D721Med (cell line): ENCODE measurements at regions not wholly inside any gene's neighbourhood (a gene's known extent, or its start where the extent isn't known, plus 50 kb on each side); places are given as distances from the start of the nearest gene placed in this dataset.

Experiments used
- DNase-seq: peaks from one replicate; pipeline ENCODE4 v3.0.0; 2011; ENCODE audit warnings: low spot score; ENCODE audit not compliant: insufficient read length
- FAIRE-seq: peaks from 2 replicates; lab custom pipeline; 2011; peaks lifted over from hg19 to GRCh38; lab: Jason Lieb, UNC
- TF ChIP-seq, protein P1 (sequence below): IDR thresholded peaks from 2 replicates; pipeline ENCODE4 v1.5.1; 2012; ENCODE audit warnings: mild to moderate bottlenecking, control low read depth; ENCODE audit not compliant: insufficient read depth; ENCODE audit errors: missing control alignments

DNA sequence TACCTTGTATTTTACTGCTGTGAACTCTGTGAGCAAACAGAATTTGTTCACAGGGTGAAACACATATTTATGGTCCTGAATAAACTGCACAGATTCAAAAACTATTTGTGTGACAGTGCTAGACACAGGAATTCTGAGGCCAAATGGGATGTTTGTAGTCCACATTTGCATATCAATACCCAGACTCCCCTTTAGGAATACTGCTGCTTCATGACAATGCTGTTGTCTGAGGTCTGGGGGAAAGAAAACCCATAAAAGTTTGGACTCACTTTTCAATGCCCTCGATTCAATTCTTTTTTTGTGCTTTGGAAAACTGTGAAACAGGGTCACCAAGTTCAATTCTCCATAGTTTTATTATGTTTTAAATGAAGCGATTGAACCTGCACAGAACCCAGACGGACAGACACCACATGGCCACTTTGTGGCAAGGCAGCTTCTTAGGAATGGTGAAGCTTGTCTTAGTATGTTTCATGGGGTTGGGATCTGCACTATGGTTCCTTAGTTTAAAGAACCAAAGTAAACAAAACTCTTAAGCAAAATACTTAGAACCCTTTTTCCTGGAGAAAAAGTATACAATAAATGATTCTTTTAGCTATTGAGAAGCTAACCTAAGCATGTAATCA lies 92.3 kb upstream of the MAD2L1 start:
- FAIRE-seq: no peak

DNA sequence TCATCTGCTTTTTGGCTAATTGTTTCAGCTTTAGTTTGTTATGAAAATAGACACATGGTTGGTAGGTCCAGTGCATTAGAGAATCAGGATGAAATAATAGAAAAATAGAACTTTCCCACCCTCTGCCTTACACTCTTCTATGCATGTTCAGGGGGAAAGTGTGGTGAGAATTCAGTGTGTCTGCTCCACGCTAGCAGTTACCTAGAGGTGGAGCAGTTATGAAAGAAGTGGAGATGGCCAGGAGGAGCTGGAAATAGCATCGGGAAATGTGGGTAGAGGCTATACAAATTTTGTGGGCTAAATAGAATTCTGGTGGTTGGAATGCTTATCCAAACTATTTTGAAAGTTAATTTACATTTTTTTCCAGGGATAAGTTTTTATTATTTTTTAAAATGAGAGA lies 91.4 kb upstream of the MAD2L1 start:
- TF ChIP-seq, protein P1, sequence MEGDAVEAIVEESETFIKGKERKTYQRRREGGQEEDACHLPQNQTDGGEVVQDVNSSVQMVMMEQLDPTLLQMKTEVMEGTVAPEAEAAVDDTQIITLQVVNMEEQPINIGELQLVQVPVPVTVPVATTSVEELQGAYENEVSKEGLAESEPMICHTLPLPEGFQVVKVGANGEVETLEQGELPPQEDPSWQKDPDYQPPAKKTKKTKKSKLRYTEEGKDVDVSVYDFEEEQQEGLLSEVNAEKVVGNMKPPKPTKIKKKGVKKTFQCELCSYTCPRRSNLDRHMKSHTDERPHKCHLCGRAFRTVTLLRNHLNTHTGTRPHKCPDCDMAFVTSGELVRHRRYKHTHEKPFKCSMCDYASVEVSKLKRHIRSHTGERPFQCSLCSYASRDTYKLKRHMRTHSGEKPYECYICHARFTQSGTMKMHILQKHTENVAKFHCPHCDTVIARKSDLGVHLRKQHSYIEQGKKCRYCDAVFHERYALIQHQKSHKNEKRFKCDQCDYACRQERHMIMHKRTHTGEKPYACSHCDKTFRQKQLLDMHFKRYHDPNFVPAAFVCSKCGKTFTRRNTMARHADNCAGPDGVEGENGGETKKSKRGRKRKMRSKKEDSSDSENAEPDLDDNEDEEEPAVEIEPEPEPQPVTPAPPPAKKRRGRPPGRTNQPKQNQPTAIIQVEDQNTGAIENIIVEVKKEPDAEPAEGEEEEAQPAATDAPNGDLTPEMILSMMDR: no peak

More for the DNA sequence above, 92.3 kb upstream of the MAD2L1 start:
- no peak for DNase-seq
- TF ChIP-seq, protein P1: no peak

GRCh38 chr4:120156120-120156718 lies 89.6 kb upstream of the MAD2L1 start:
- peak; percentile 94 for FAIRE-seq
- no peak for DNase-seq
- TF ChIP-seq, protein P1: peak; percentile 84

More for the DNA sequence above, 91.4 kb upstream of the MAD2L1 start:
- DNase-seq: no peak
- no peak for FAIRE-seq

DNA sequence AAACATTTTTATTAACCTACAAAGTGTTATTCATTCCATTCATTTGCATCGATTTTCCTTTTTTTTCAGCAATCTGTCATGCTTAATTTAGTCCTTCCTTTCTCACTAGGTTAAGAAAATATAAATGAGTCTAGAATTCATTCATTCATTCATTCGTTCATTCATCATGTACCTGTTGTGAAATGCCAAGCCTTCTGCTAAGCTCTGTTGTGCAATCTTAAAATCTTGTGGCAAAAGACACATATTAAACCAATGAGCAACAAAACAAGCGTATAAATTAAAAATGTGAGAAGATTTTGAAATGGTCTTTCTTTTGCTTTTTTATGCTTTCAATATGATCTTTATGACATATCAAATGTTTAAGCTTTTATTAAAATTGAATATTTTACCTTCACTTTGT lies 88.6 kb upstream of the MAD2L1 start:
- TF ChIP-seq, protein P1: no peak
- no peak for DNase-seq
- FAIRE-seq: no peak

- FAIRE-seq (no peak), DNase-seq (no peak)
- TF ChIP-seq, protein P1: no peak
Measured at GRCh38 chr4:120144634-120145033, 78.0 kb upstream of the MAD2L1 start.

DNA sequence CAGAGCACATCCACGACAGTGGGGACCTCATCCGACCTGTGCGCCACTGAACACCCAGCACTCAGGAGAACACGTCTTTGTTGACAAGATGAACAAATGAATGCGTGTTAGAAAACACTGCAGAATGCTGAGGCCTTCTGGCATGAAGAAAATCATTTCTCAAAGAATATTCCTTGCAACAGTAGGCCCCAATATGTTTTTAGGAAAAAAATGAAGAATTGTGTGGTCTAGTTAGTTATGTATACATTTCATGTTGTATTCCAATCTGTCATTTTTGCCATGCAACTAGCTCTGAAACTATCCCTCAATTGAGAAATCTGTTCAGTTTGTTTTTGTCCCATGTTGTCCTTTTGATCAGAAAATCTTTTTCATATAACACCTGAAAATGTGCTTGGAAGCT lies 77.4 kb upstream of the MAD2L1 start:
- DNase-seq: no peak
- no peak for FAIRE-seq
- TF ChIP-seq, protein P1: no peak

DNA sequence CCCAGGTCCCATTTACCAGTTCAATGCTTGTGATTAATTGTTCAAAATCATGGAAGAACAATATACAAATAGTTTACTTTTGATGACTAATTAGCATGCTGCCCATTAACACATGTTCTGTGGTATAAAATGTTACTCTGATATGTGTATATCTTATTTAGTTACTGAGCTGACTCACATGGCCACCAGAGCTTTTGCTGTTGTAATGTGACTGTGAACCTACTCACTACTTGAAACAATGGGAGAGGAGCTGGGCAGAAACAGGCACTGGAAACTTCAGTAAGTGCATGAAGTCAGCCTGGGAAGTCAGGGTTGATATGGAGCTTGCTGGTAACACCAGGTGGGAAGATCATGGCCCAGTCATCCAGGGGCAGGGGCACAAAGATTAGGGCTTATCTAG lies 72.7 kb upstream of the MAD2L1 start:
- FAIRE-seq: no peak
- DNase-seq: no peak
- TF ChIP-seq, protein P1: no peak
